ENCODE measurements at regions not wholly inside any gene's neighbourhood (a gene's known extent, or its start where the extent isn't known, plus 50 kb on each side); places are given as distances from the start of the nearest gene placed in this dataset.

DNA sequence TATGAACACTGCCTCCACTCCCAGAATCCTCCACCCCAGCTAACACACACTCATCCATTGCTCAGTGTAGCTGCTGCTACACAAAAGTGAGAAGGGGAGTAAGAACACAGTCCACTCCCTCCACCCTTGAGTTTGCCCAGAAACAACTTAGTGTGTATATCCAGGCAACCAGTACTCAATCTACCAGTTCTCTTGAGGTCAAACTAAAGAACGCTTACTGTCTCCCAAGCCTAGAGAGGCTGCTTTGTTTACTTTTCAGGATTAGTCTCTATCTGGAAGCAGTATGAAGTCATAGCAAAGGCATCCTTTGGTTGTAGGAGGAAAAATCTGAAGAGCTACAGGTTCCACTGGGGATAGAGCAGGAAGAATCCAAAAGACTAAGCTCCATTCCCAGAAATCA lies 296.3 kb downstream of the KCNN2 start:
- TF ChIP-seq CTCF (IDR thresholded peaks at IDR 0.05) (no peak), POLR2A (IDR thresholded peaks at IDR 0.05) (no peak), POLR2AphosphoS5 (IDR thresholded peaks at IDR 0.05) (no peak), EP300 (IDR thresholded peaks at IDR 0.05) (no peak)
